H9 (cell line): ENCODE measurements at regions not wholly inside any gene's neighbourhood (a gene's known extent, or its start where the extent isn't known, plus 50 kb on each side); places are given as distances from the start of the nearest gene placed in this dataset.

ENCODE experiments used
- DNase-seq: peaks from one replicate; pipeline ENCODE4 v3.0.0-alpha.2; 2017
- H2AFZ ChIP-seq: one replicate; pipeline ENCODE4 v1.6.1; 2013; ENCODE audit warnings: mild to moderate bottlenecking, low read length, control low read depth, moderate library complexity
- H2AK5ac ChIP-seq: 2 replicates; pipeline ENCODE4 v1.6.1; 2013; ENCODE audit warnings: low read length, control low read depth, mixed read lengths; ENCODE audit not compliant: insufficient read length
- H2BK120ac ChIP-seq: one replicate; pipeline ENCODE4 v1.6.1; 2013; ENCODE audit warnings: low read depth, mild to moderate bottlenecking, low read length, control low read depth, inconsistent platforms; ENCODE audit not compliant: poor library complexity, severe bottlenecking
- H2BK12ac ChIP-seq: 2 replicates; pipeline ENCODE4 v1.6.1; 2013; ENCODE audit warnings: low read length, control low read depth, mixed read lengths, low read depth; ENCODE audit not compliant: insufficient read length
- H2BK15ac ChIP-seq: 2 replicates; pipeline ENCODE4 v1.6.1; 2013; ENCODE audit warnings: low read depth, low read length, control low read depth
- H2BK20ac ChIP-seq: one replicate; pipeline ENCODE4 v1.6.1; 2013; ENCODE audit warnings: low read depth, mild to moderate bottlenecking, low read length, control low read depth, inconsistent platforms; ENCODE audit not compliant: poor library complexity, severe bottlenecking
- H2BK5ac ChIP-seq: 2 replicates; pipeline ENCODE4 v1.6.1; 2013; ENCODE audit warnings: low read length, control low read depth, mixed read lengths; ENCODE audit not compliant: insufficient read length
- H3K14ac ChIP-seq: 2 replicates; pipeline ENCODE4 v1.6.1; 2013; ENCODE audit warnings: low read length, control low read depth; ENCODE audit not compliant: insufficient read depth
- H3K18ac ChIP-seq: 2 replicates; pipeline ENCODE4 v1.6.1; 2013; ENCODE audit warnings: low read depth, mild to moderate bottlenecking, mixed read lengths, low read length, control low read depth; ENCODE audit not compliant: insufficient read length
- H3K23ac ChIP-seq: 2 replicates; pipeline ENCODE4 v1.6.1; 2013; ENCODE audit warnings: low read length, control low read depth, mixed read lengths, low read depth; ENCODE audit not compliant: insufficient read length
- H3K23me2 ChIP-seq: 2 replicates; pipeline ENCODE4 v1.6.1; 2013; ENCODE audit warnings: low read depth, mild to moderate bottlenecking, mixed read lengths, low read length, control low read depth; ENCODE audit not compliant: insufficient read length, poor library complexity, severe bottlenecking
- H3K27ac ChIP-seq: 2 replicates; pipeline ENCODE4 v1.5.1; 2013; ENCODE audit warnings: low read length, control low read depth, mixed read lengths, low read depth; ENCODE audit not compliant: insufficient read length
- H3K27me3 ChIP-seq: 2 replicates; pipeline ENCODE4 v1.6.1; 2013; ENCODE audit warnings: low read length, control low read depth, inconsistent platforms; ENCODE audit not compliant: insufficient read depth
- H3K4ac ChIP-seq: 2 replicates; pipeline ENCODE4 v1.6.1; 2013; ENCODE audit warnings: low read depth, mild to moderate bottlenecking, control low read depth, inconsistent platforms, low read length, moderate library complexity
- H3K4me1 ChIP-seq: 2 replicates; pipeline ENCODE4 v1.6.1; 2013; ENCODE audit warnings: low read length, control low read depth, inconsistent platforms; ENCODE audit not compliant: insufficient read depth
- H3K4me2 ChIP-seq: 2 replicates; pipeline ENCODE4 v1.6.1; 2013; ENCODE audit warnings: low read length, control low read depth, mixed read lengths; ENCODE audit not compliant: insufficient read length, insufficient read depth
- H3K56ac ChIP-seq: 2 replicates; pipeline ENCODE4 v1.6.1; 2013; ENCODE audit warnings: low read depth, mild to moderate bottlenecking, mixed read lengths, low read length, control low read depth; ENCODE audit not compliant: insufficient read length
- H3K79me1 ChIP-seq: 2 replicates; pipeline ENCODE4 v1.6.1; 2013; ENCODE audit warnings: low read depth, mild to moderate bottlenecking, moderate library complexity, low read length, control low read depth, inconsistent platforms; ENCODE audit not compliant: insufficient read depth, poor library complexity, severe bottlenecking
- H3K79me2 ChIP-seq: 2 replicates; pipeline ENCODE4 v1.6.1; 2013; ENCODE audit warnings: low read length, control low read depth, inconsistent platforms; ENCODE audit not compliant: insufficient read depth
- H3K9ac ChIP-seq: 2 replicates; pipeline ENCODE4 v1.6.1; 2013; ENCODE audit warnings: low read length, control low read depth, mixed read lengths; ENCODE audit not compliant: insufficient read length; ENCODE audit errors: extremely low read depth
- H3K9me3 ChIP-seq: one replicate; pipeline ENCODE4 v1.6.1; 2013; ENCODE audit warnings: low read depth, low read length, inconsistent platforms; ENCODE audit not compliant: control insufficient read depth
- H3T11ph ChIP-seq: one replicate; pipeline ENCODE4 v1.6.1; 2013; ENCODE audit warnings: mild to moderate bottlenecking, low read length, control low read depth, inconsistent platforms
- H4K20me1 ChIP-seq: one replicate; pipeline ENCODE4 v1.6.1; 2013; ENCODE audit not compliant: control insufficient read depth, insufficient read length, insufficient read depth
- H4K5ac ChIP-seq: 2 replicates; pipeline ENCODE4 v1.6.1; 2013; ENCODE audit warnings: low read depth, mild to moderate bottlenecking, mixed read lengths, low read length, control low read depth; ENCODE audit not compliant: insufficient read length
- H4K8ac ChIP-seq: replicated peaks from 2 replicates; pipeline ENCODE4 v1.6.1; 2013; ENCODE audit warnings: low read length, control low read depth, mixed read lengths, low read depth; ENCODE audit not compliant: insufficient read length
- H4K91ac ChIP-seq: 2 replicates; pipeline ENCODE4 v1.6.1; 2013; ENCODE audit warnings: low read depth, mild to moderate bottlenecking, moderate library complexity, mixed read lengths, low read length, control low read depth; ENCODE audit not compliant: insufficient read length
- H3K27ac Mint-ChIP-seq, 3 experiments: 2 replicates in 2 of 3; 3 replicates in 1 of 3; pipeline ENCODE4 v1.8.0; 2020 to 2021; ENCODE audit warnings: mixed read lengths in 3 of 3, mild to moderate bottlenecking in 1 of 3, moderate library complexity in 1 of 3
- H3K27me3 Mint-ChIP-seq: 2 replicates; pipeline ENCODE4 v1.8.0; 2021; ENCODE audit warnings: low read depth, mild to moderate bottlenecking, moderate library complexity, mixed read lengths
- H3K36me3 Mint-ChIP-seq, 3 experiments: 2 replicates in 2 of 3; 3 replicates in 1 of 3; pipeline ENCODE4 v1.8.0; 2020 to 2021; ENCODE audit warnings: low read depth in 3 of 3, mixed read lengths in 3 of 3; ENCODE audit not compliant: insufficient read depth in 1 of 3
- H3K4me1 Mint-ChIP-seq, 2 experiments: 2 replicates each; pipeline ENCODE4 v1.8.0; 2020; ENCODE audit warnings: mixed read lengths in 2 of 2
- H3K4me3 Mint-ChIP-seq, 2 experiments: 2 replicates in 1 of 2; 3 replicates in 1 of 2; pipeline ENCODE4 v1.8.0; 2020 to 2021; ENCODE audit warnings: mild to moderate bottlenecking in 2 of 2, mixed read lengths in 2 of 2, moderate library complexity in 1 of 2
- H3K9me3 Mint-ChIP-seq, 2 experiments: 2 replicates in 1 of 2; 3 replicates in 1 of 2; pipeline ENCODE4 v1.8.0; 2020; ENCODE audit warnings: mild to moderate bottlenecking in 2 of 2, mixed read lengths in 2 of 2, moderate library complexity in 1 of 2
- WGBS: extraction: QIAGEN DNeasy Blood & Tissue Kit; methylation state at CpG from one replicate; pipeline ENCODE4 v1.1.7; 2013; ENCODE audit warnings: missing lambda C conversion rate, low lambda C conversion rate, mixed read lengths; ENCODE audit not compliant: insufficient read length; ENCODE audit errors: extremely low coverage; 5-methylcytosine and 5-hydroxymethylcytosine counted together
- TF ChIP-seq, protein P1 (sequence below): fragments of 200-600 bp; sonication (generic); conservative IDR thresholded peaks from 3 replicates; pipeline ENCODE4 v1.8.0; 2021; ENCODE audit warnings: antibody characterized with exemption, mild to moderate bottlenecking

DNA sequence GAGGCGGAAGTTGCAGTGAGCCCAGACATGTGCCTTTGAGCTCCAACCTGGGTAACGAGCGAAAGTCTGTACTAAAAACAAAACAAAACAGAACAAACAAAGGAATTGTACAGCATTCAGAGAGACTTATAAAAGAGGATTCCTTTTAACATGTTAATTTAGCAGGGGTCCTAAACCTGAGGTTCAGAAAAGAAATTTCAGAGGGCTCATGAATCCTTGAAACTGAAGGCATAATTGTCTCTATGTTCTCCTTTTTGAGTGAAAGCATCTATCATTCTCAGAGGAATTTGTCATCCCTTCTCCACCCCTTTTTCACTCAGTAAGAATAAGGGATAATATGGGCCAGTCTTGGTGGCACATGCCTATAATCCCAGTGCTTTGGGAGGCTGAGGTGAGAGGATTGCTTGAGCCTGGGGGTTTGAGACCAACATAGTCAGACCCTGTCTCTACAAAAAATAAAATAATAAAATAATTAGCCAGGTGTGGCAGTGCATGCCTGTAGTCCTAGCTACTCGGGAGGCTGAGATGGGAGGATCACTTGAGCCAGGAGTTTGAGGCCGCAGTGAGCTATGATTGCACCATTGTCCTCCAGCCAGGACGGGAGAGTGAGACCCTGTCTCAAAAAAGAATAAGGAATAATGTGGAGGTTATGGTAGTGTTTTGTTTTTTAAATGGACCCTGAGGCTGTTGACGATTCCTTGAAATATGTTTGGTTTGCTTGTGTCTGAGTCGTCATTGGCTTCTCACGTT lies 309.1 kb upstream of the C2CD4B start:
- H3K4me3 Mint-ChIP-seq = no peak overlapping the region
- Histone ChIP-seq H3T11ph (no peak overlapping the region), H3K9ac (no peak overlapping the region), H4K8ac (no peak overlapping the region), H3K79me1 (no peaks in the 10 kb centered on the region), H3K56ac (no peak overlapping the region), H3K14ac (no peak overlapping the region), H3K18ac (no peak overlapping the region), H3K79me2 (no peaks in the 10 kb centered on the region), H2BK15ac (no peak overlapping the region), H2BK5ac (no peak overlapping the region), H3K4ac (no peak overlapping the region), H3K27ac (no peak overlapping the region), H3K4me2 (no peak overlapping the region), H2BK12ac (no peak overlapping the region), H3K23ac (no peak overlapping the region), H2AK5ac (no peak overlapping the region), H4K5ac (no peak overlapping the region), H3K27me3 (no peaks in the 10 kb centered on the region), H4K20me1 (no peaks in the 10 kb centered on the region), H4K91ac (no peak overlapping the region), H3K9me3 (no peaks in the 10 kb centered on the region), H2BK20ac (no peak overlapping the region), H3K4me1 (peaks cover 13% of the 10 kb centered on the region), H2BK120ac (no peak overlapping the region), H2AFZ (no peak overlapping the region), H3K23me2 (no peaks in the 10 kb centered on the region)
- peak overlapping the region; percentile 56 to 90 (median 84); a peak in 5 of 7 replicates for H3K27ac Mint-ChIP-seq
- H3K27me3 Mint-ChIP-seq = no peaks in the 10 kb centered on the region
- DNase-seq = no peak
- WGBS = no CpG with 5 or more reads among the region's 9 CpGs
- peaks cover 52 to 54% of the 10 kb centered on the region in 2 experiments for H3K4me1 Mint-ChIP-seq
- H3K36me3 Mint-ChIP-seq = no peaks in the 10 kb centered on the region; a peak in 1 of 7 replicates
- no peaks in the 10 kb centered on the region for H3K9me3 Mint-ChIP-seq
- TF ChIP-seq, protein P1, sequence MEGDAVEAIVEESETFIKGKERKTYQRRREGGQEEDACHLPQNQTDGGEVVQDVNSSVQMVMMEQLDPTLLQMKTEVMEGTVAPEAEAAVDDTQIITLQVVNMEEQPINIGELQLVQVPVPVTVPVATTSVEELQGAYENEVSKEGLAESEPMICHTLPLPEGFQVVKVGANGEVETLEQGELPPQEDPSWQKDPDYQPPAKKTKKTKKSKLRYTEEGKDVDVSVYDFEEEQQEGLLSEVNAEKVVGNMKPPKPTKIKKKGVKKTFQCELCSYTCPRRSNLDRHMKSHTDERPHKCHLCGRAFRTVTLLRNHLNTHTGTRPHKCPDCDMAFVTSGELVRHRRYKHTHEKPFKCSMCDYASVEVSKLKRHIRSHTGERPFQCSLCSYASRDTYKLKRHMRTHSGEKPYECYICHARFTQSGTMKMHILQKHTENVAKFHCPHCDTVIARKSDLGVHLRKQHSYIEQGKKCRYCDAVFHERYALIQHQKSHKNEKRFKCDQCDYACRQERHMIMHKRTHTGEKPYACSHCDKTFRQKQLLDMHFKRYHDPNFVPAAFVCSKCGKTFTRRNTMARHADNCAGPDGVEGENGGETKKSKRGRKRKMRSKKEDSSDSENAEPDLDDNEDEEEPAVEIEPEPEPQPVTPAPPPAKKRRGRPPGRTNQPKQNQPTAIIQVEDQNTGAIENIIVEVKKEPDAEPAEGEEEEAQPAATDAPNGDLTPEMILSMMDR = no peak
